EL (cell line): ENCODE measurements at regions not wholly inside any gene's neighbourhood (a gene's known extent, or its start where the extent isn't known, plus 50 kb on each side); places are given as distances from the start of the nearest gene placed in this dataset.
A peak's percentile ranks its signal among the peaks of the same experiment; 100 is the strongest.

Experiments used
- DNase-seq: peaks from one replicate; pipeline ENCODE4 v3.0.0-alpha.2; 2016

GRCh38 chrX:42093756-42094155 lies 170.4 kb upstream of the CASK start:
- DNase-seq, result peak; percentile 10

GRCh38 chrX:42090395-42090794 lies 167.0 kb upstream of the CASK start:
- DNase-seq, result no peak

- DNase-seq, result no peak
These were observed 165.7 kb upstream of the CASK start for GRCh38 chrX:42089031-42089430.

GRCh38 chrX:42087960-42088359 lies 164.6 kb upstream of the CASK start:
- no peak for DNase-seq

- DNase-seq, result no peak
These were observed 162.5 kb upstream of the CASK start for GRCh38 chrX:42085836-42086235.

GRCh38 chrX:42079968-42080367 lies 156.6 kb upstream of the CASK start:
- no peak for DNase-seq

GRCh38 chrX:42077675-42078074 lies 154.3 kb upstream of the CASK start:
- DNase-seq, result no peak

GRCh38 chrX:42075032-42075431 lies 151.7 kb upstream of the CASK start:
- DNase-seq, result no peak

GRCh38 chrX:42073448-42073847 lies 150.1 kb upstream of the CASK start:
- DNase-seq, result no peak

- no peak for DNase-seq
These were observed 147.5 kb upstream of the CASK start for GRCh38 chrX:42070866-42071265.

GRCh38 chrX:42054256-42054655 lies 130.9 kb upstream of the CASK start:
- no peak for DNase-seq

- no peak for DNase-seq
These were observed 127.0 kb upstream of the CASK start for GRCh38 chrX:42050345-42050744.

GRCh38 chrX:42047886-42048285 lies 124.5 kb upstream of the CASK start:
- DNase-seq, result no peak

- peak; percentile 0 for DNase-seq
These were observed 104.8 kb upstream of the CASK start for GRCh38 chrX:42028109-42028508.

GRCh38 chrX:42027367-42028000 lies 104.1 kb upstream of the CASK start:
- no peak for DNase-seq

- no peak for DNase-seq
These were observed 102.5 kb upstream of the CASK start for GRCh38 chrX:42025861-42026260.

GRCh38 chrX:42023122-42023521 lies 99.8 kb upstream of the CASK start:
- no peak for DNase-seq

- DNase-seq, result no peak
These were observed 98.8 kb upstream of the CASK start for GRCh38 chrX:42022158-42022557.

- DNase-seq, result no peak
These were observed 97.7 kb upstream of the CASK start for GRCh38 chrX:42021058-42021457.

GRCh38 chrX:42020225-42020624 lies 96.9 kb upstream of the CASK start:
- no peak for DNase-seq

GRCh38 chrX:42017971-42018370 lies 94.6 kb upstream of the CASK start:
- no peak for DNase-seq

- no peak for DNase-seq
These were observed 77.5 kb upstream of the CASK start for GRCh38 chrX:42000836-42001235.

- DNase-seq, result peak; percentile 2
These were observed 61.3 kb upstream of the CASK start for GRCh38 chrX:41984628-41985027.

- DNase-seq, result no peak
These were observed 59.6 kb upstream of the CASK start for GRCh38 chrX:41982953-41983352.

- DNase-seq, result no peak
These were observed 58.2 kb upstream of the CASK start for GRCh38 chrX:41981481-41982013.
